Endothelial cell (in vitro differentiated cells): ENCODE measurements at regions not wholly inside any gene's neighbourhood (a gene's known extent, or its start where the extent isn't known, plus 50 kb on each side); places are given as distances from the start of the nearest gene placed in this dataset.

Experiments used
- DNase-seq: peaks from one replicate; pipeline ENCODE4 v3.0.0; 2021; ENCODE audit warnings: low spot score
- H3K27ac Mint-ChIP-seq: one replicate; pipeline ENCODE4 v1.8.0; 2021; ENCODE audit warnings: mixed read lengths, inconsistent platforms; ENCODE audit not compliant: unreplicated experiment
- H3K27me3 Mint-ChIP-seq: one replicate; pipeline ENCODE4 v1.8.0; 2021; ENCODE audit warnings: mild to moderate bottlenecking, moderate library complexity, mixed read lengths, inconsistent platforms; ENCODE audit not compliant: unreplicated experiment
- H3K36me3 Mint-ChIP-seq: one replicate; pipeline ENCODE4 v1.8.0; 2021; ENCODE audit warnings: mild to moderate bottlenecking, low read depth, mixed read lengths, inconsistent platforms; ENCODE audit not compliant: unreplicated experiment
- H3K4me1 Mint-ChIP-seq: one replicate; pipeline ENCODE4 v1.8.0; 2021; ENCODE audit warnings: mild to moderate bottlenecking, mixed read lengths, inconsistent platforms; ENCODE audit not compliant: unreplicated experiment
- H3K4me3 Mint-ChIP-seq: one replicate; pipeline ENCODE4 v1.8.0; 2021; ENCODE audit warnings: mild to moderate bottlenecking, mixed read lengths, inconsistent platforms; ENCODE audit not compliant: unreplicated experiment
- H3K9me3 Mint-ChIP-seq: one replicate; pipeline ENCODE4 v1.8.0; 2021; ENCODE audit warnings: mixed read lengths, inconsistent platforms; ENCODE audit not compliant: unreplicated experiment
- TF ChIP-seq, protein P1 (sequence below): fragments of 200-600 bp; sonication (generic); IDR thresholded peaks from one replicate; pipeline ENCODE4 v1.5.0; 2021; ENCODE audit warnings: antibody characterized with exemption; ENCODE audit not compliant: unreplicated experiment

DNA sequence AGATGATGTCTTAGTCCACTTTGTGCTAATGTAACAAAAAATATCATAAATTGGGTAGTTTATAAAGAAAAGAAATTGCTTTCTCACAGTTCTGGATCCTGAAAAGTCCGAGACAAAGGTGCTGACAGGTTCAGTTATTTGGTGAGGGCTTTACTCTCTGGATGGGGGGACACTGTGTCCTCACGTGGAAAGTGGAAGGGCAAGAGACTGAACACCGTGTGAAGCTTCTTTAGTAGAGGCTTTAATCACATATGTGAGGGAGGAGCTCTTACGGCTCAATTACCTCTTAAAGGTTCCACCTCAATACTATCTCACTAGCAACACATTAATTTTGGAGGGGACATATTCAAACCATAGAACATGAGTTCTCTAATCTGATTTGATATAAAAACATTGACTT lies 204.3 kb downstream of the FSIP2 start:
- Mint-ChIP-seq H3K36me3 (no peaks in the 10 kb centered on the region), H3K9me3 (no peaks in the 10 kb centered on the region), H3K27me3 (peaks cover 2% of the 10 kb centered on the region), H3K4me1 (no peaks in the 10 kb centered on the region), H3K4me3 (no peak overlapping the region), H3K27ac (no peak overlapping the region)
- no peak for DNase-seq
- TF ChIP-seq, protein P1, sequence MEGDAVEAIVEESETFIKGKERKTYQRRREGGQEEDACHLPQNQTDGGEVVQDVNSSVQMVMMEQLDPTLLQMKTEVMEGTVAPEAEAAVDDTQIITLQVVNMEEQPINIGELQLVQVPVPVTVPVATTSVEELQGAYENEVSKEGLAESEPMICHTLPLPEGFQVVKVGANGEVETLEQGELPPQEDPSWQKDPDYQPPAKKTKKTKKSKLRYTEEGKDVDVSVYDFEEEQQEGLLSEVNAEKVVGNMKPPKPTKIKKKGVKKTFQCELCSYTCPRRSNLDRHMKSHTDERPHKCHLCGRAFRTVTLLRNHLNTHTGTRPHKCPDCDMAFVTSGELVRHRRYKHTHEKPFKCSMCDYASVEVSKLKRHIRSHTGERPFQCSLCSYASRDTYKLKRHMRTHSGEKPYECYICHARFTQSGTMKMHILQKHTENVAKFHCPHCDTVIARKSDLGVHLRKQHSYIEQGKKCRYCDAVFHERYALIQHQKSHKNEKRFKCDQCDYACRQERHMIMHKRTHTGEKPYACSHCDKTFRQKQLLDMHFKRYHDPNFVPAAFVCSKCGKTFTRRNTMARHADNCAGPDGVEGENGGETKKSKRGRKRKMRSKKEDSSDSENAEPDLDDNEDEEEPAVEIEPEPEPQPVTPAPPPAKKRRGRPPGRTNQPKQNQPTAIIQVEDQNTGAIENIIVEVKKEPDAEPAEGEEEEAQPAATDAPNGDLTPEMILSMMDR = no peak

DNA sequence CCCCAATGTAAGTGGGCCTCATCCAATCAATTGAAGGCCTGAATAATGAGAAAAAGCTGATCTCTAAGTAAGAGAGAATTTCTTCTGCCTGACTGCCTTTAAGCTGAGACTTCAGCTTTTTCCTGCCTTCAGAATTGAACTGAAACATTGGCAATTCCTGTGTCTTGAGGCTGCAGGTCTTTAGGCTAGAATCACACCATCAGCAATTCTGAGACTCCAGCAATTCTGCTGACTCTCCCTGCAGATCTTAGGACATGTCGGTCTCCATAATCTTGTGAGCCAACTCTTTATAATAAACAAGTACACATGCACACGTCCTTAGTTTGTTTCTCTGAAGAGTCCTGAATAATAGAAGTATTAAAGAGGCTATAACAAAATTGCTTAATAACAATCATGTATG lies 209.1 kb downstream of the FSIP2 start:
- Mint-ChIP-seq H3K36me3 (no peaks in the 10 kb centered on the region), H3K27me3 (peaks cover 2% of the 10 kb centered on the region), H3K27ac (no peak overlapping the region), H3K4me1 (no peaks in the 10 kb centered on the region), H3K4me3 (no peak overlapping the region), H3K9me3 (no peaks in the 10 kb centered on the region)
- TF ChIP-seq, protein P1 = no peak
- DNase-seq = no peak

DNA sequence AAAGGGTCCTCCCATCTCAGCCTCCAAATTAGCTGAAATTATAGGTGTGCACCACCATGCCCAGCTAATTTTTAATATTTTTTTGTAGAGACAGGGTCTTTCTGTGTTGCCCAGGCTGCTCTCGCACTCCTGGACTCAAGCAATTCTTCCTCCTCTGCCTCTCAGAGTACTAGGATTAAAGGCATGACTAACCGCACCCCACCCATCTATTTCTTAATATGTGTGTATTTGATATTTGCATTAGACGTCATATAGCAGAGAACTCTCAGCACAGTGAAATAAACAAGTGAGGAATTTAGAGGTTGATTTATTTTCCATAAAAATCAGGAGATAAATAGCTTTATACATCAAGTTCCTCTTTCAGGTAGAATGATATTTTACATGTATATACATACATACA lies 213.5 kb downstream of the FSIP2 start:
- DNase-seq = no peak
- peaks cover 7% of the 10 kb centered on the region for H3K4me1 Mint-ChIP-seq
- TF ChIP-seq, protein P1 = no peak
- no peaks in the 10 kb centered on the region for H3K9me3 Mint-ChIP-seq
- no peaks in the 10 kb centered on the region for H3K27me3 Mint-ChIP-seq
- H3K27ac Mint-ChIP-seq = no peak overlapping the region
- H3K4me3 Mint-ChIP-seq = no peak overlapping the region
- H3K36me3 Mint-ChIP-seq = no peaks in the 10 kb centered on the region

DNA sequence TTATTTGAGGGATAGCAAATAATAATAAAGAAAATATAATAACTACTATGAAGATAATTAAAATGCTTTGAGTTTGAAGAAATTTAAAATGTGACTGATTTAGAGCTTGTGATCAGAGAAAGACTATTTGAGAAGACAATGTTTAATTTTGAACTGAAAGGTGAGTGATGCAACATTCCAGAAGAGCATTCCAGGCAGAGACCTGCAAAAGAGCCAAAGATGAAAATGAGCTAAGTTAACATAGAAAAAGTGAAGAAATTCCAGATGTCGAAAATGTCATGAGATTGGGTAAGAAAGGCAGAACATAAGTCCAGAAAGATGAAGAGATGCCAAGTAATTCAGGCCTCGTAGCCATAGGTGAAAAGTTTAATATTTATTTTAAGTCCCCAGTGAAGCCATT lies 215.8 kb downstream of the FSIP2 start:
- Mint-ChIP-seq H3K4me1 (peaks cover 7% of the 10 kb centered on the region), H3K36me3 (no peaks in the 10 kb centered on the region), H3K4me3 (no peak overlapping the region), H3K9me3 (no peaks in the 10 kb centered on the region), H3K27me3 (no peaks in the 10 kb centered on the region), H3K27ac (no peak overlapping the region)
- DNase-seq = no peak
- TF ChIP-seq, protein P1 = no peak

DNA sequence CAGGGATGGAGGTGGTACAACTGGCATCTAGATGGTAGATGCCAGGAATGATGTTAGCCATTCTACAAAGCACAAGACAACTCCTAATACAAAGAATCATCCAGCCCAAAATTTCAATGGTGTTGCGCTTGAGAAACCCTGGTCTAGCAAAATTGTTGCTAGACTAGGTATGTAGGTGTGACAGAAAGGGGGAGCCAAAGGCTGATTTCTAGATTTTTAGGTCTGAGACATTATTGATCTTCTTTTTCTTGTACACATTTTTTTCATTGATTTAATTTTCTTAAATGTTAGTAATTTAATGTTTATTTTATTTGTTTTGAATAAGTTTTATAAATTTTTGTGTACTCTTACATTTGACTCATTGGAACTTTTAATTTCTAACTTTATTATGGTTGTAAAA lies 216.4 kb downstream of the FSIP2 start:
- H3K27ac Mint-ChIP-seq = no peak overlapping the region
- no peaks in the 10 kb centered on the region for H3K36me3 Mint-ChIP-seq
- TF ChIP-seq, protein P1 = no peak
- H3K4me1 Mint-ChIP-seq = peaks cover 7% of the 10 kb centered on the region
- H3K9me3 Mint-ChIP-seq = no peaks in the 10 kb centered on the region
- no peak for DNase-seq
- no peaks in the 10 kb centered on the region for H3K27me3 Mint-ChIP-seq
- no peak overlapping the region for H3K4me3 Mint-ChIP-seq
